T-helper 1 cell treated with Interleukin-12 subunit alpha and Interleukin-12 subunit beta and Interleukin-4 antibody, amounts not matched to agents 30 ng/mL and 1 ng/mL, for 36 hours (primary cell): ENCODE measurements at regions not wholly inside any gene's neighbourhood (a gene's known extent, or its start where the extent isn't known, plus 50 kb on each side); places are given as distances from the start of the nearest gene placed in this dataset.

Experiments
- intact Hi-C: fragments of 100-400 bp; cut with micrococcal nuclease; formaldehyde crosslinking; loops from one replicate; pipeline ENCODE4 v1.15.1; 2024

DNA sequence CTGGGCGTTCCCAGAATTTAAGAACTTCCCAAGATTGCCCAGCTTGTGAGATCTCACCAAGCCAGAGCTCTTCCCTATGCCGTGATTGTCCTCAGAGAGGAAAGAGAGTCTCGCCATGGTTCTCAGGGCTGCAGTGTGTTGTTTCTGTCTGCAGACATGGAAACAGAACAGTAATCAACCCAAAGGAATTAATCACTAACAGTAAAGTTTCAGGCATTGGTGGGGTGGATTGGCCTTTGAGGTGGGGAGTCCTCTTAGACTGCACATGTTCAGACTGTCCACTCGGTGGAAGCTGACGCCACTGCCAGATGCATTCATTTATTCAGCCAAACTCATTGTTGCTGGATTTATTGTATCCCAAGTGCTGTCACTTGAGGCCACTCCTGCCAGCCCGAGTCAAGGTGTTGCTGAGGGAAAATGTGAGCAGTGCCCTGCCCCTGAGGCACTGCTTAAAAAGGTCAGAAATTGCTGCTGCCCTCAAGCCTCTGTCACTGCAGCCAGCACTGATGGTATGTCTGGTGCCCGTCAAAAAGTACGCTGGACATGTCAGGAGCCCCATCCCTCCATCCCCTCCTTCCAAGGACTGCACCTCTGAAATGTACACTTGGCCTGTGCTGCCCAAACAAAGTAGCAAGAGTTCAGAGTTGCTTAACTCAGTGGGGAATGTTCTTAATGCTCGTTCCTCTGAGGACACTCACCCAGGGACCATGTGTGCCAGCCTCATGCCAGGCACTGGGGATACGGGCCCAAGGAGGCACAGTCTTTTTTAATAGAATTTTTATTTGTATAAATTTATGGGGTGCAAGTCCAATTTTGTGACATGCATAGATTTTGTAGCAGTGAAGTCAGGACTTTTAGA lies 201.0 kb downstream of the GLI2 start:
- intact Hi-C loops: no loop called here

DNA sequence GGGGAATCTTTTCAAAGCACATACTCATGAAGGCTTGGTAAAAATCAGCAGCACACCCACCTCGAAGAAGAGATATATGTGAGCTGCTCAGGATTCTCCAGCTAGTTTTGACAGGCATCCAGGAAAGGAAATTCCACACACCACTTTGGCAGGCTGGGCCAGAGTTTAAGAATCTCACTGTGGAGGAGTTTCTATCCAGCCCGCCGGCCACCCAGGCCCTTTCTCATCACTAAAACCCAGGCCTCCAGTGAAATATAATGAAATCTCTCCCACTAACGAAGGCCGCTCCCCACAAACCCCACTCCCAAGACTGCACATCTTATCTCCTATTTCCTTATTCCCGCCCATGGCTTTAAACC lies 202.0 kb downstream of the GLI2 start:
- intact Hi-C loops: no loop called here

DNA sequence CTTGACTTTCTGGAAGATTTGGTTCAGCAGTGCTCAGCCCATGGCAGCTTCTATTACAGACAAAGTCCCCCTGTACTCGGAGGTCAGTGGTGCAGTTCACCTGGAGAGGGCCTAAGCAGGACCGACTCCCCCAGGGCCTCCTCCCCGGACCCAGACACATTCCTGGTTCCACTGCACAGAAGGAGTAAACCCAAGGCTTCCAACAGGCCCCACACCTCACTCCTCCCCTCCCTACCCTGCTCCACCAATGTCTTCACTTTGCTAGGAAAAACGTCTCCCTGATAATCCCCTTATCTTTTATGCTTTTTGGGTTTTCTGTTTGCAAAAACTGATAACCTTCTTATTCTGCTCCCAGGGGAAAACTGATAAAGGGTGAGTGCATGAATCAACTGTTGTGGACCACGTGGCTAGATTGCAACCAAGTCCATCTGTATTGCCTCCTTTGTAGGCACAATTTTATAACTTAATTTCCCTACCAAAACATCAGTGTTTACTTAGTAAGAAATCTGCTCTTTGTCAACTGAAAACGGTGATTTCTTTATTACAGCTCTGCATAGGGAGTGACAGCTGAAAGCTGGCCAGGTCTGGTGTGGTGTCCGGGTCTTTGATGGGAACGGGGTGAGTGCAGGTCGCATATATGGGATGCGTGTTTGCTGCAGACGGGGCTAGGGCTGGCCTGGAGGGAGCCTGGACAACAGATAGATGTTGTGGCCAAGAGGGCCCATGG lies 202.5 kb downstream of the GLI2 start:
- intact Hi-C loops: no loop called here

DNA sequence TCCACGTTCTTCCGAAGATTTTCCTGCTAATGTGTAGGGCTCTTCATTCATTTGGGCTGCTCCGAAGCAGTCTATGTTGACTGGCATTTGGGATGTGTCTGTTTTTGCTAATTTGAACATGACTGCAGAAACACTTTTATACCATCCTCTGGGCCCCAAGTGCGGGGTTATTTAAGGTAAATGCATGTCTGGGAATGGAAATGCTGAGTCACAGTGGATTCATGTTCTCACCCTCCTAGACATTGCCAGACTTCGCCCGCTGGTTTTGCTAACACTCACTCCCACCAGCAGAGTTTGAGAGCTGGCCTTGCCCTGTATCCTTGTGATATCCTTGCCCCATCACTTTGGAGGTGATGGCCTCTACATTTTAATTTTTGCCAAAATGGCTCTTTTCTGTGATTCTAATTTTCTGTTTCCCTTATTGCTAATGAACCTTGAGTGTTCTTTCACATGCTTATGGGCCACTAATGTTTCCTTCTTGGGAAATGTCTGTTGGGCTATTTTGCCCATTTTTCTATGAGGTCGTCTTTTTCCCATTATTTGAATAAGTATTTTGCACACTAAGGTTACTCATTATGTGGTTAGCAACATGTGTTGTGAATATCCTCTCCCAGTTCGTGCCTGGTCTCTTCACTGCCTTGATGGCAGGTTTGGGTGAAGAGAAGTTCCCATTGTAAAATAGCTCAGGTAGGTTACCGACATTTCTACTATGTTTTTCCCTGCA lies 204.1 kb downstream of the GLI2 start:
- intact Hi-C loops: no loop called here

DNA sequence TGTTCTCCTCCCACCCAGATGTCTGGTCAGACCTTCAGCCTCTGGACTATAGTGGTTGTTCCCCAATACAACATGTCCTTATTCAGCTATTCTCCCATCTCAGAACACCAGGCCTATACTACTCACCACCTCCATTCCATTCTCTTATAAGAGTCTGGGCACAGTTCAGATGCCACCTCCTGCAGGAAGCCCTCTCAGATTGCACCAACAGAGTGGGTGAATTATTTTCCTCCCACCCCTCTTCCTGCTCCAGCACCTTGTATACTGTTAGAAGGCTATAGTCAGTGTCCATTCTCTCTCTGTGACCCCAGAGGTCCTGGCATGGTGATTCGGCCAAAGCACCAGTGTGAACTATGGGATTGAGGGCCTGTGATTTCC lies 204.6 kb downstream of the GLI2 start:
- intact Hi-C loops: no loop called here

DNA sequence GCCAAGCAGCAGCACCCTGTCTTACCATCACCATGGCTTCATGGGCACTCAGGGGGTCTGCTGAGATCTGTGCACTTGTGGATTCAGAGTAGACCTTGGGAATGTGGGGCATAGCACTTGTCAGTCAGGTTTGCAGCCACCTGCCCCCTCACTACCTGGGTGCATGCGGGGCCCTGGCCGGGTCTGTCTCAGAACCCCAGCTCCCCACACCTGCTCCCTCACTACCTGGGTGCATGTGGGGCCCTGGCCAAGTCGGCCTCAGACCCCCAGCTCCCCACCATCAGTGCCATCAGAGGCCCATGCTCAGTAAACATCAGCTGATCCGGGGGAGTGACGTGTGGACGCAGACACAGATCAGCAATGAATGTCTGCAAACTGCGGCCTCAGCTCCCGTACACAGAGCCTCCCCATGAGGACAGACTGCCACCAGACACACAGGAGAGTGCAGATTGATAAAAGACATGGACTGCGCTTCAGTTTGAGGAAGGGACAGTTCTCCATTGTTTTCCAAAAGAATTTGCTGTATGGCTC lies 205.1 kb downstream of the GLI2 start:
- intact Hi-C loops: no loop called here

DNA sequence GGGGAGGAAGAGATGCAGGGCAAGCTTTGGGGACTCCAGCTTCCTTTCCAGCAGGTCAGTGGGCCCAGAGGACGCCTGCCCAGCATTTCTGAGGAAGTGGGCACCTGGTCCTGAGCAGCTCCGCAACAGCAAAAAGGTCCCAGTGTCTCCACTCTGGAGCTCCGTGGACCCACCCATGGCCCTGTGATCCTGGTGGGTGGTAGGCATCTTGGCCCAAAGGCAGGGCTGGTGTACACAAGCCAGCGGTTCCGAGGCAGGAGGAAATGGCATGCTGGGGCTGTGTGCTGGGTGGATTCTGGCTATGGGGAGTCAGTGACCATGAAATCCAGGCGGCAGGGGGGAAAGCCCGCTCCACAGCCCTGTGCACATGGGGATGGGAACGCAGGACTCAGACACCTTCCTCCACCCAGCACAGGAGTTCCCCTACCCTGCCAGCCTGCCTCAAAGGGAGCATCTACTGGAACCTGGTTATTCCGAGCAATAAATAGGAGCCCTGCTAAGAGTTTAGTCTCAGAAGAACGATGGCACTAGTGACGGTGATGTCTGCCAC lies 206.0 kb downstream of the GLI2 start:
- intact Hi-C loops: no loop called here

DNA sequence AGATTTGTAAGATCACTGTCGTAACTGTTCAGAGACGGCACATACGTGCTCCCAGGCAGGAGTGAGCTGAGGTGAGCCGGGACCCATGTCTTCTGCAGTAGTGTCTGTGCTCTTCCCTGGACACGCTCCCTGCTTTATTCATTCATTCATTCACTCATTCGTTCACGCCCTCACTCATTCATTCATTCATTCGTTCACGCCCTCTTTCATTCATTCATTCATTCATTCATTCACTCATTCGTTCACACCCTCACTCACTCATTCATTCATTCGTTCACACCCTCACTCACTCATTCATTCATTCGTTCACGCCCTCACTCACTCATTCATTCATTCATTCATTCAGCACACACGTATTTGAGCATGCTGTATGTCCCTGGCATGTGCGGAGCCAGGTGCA lies 207.0 kb downstream of the GLI2 start:
- intact Hi-C loops: no loop called here

DNA sequence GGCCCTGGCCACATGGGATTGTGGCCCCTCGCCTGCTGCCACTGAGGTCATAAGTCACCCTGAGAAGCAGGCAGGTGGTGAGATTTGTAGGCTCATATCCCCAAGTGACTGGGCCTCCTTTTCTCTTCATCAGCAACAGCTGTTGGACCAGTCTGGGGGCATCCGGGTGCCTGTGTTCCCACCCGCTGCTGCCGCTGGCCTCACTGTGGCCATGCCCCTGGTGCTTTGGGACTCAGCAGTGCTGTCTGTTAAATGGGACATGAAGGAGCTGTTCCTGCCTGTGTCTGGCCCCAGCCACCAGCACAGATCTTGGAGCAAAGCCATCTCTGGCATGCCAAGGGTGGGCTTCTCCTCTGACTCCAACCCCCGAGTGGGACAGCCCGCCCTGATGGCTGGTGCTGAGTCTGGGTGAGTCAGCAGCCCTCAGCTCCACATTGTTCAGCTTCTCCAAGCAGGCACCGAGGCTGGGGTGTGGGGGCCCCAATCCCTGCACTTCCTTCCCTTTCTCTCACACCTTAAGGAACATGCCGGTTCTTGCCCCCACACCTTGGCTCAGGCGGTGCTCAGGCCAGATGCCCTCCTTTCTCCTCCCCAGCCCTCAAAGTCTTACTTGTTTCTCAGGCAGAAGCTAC lies 207.9 kb downstream of the GLI2 start:
- intact Hi-C loops: no loop called here

DNA sequence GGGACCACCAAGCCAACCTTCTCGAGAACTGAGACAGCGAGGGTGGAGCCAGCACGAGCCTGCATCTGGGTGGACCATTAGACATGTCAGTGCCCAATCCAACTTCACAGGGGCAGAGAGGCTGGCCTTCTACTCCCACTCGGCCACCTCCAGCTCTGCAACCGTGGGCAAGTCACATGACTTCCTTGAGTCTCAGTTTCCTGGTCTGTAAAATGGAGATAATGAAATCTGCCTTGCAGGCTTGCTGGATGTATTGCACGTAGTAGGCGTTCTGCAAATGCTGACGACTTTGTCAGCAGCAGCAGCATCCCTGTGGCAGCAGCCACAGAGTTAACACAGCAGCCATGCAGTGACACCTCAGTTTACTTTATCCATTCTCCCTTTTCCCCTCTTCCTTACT lies 208.9 kb downstream of the GLI2 start:
- intact Hi-C loops: no loop called here

DNA sequence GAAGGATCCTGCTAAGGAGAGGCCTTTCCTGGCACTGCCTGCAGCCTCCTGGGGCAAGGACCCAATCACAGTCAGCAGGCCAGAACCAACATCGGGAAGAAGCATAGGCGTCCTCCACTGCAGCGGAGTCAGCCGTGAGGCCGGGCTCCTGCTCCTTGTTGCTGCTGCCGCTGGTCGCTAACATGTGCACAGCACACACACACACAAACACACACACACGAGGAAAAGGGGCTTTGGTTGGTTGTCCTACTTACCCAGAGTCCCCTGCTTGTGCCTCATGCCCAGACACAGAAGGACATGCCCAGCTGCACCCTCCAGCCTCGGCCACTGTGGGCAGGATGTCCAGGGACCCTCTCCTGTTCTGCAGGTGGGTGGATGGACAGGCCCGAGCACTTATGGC lies 209.4 kb downstream of the GLI2 start:
- intact Hi-C loops: no loop called here

DNA sequence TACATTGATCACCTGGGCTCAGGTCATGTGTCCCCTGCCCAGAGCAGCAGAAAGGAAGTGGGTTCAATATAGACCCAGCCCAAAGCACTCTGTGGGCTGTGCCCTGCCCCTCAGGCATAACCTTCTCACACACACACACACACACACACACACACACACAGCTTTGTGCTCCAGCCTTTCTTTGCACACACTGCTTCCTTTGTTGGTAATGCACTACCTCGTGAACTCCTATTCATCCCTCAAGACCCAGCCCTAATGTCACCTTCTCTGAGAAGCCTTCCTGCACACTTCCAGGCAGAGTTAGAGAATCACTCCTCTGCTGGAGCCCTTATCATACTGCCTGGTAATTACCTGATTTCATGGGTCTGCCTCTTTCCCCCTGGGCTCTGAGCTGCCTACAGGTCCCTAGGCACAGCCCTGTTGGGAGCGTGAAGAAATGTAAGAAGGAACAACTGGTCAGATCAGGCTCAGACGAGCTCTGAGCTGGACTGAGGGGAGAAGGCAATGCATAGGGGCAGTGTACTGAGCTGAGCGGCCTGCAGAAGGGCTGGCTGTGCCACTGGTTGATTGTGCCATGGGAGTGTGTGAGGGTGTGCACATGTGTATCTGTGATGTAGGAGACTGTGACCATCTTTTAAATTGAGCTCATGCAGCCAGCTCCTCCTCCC lies 210.3 kb downstream of the GLI2 start:
- intact Hi-C loops: no loop called here

DNA sequence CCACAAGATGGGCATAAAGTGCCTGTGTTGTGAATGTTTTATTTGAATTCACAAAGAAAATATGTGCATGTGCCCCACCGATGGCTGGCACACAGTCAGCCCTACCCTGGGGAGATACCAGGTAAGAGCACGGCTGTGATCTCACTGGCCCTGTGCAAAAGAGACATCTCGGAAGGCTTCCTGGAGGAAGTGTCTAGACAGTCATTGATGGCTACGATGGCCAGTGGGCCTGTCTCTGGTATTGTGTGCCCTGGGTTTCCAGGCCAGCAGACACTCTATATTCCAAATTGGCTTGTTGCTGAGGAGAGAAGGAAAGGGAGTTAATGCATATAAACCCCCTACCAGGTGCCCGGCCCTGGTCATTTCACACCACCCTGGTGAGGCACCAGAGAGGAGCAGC lies 211.7 kb downstream of the GLI2 start:
- intact Hi-C loops: no loop called here

DNA sequence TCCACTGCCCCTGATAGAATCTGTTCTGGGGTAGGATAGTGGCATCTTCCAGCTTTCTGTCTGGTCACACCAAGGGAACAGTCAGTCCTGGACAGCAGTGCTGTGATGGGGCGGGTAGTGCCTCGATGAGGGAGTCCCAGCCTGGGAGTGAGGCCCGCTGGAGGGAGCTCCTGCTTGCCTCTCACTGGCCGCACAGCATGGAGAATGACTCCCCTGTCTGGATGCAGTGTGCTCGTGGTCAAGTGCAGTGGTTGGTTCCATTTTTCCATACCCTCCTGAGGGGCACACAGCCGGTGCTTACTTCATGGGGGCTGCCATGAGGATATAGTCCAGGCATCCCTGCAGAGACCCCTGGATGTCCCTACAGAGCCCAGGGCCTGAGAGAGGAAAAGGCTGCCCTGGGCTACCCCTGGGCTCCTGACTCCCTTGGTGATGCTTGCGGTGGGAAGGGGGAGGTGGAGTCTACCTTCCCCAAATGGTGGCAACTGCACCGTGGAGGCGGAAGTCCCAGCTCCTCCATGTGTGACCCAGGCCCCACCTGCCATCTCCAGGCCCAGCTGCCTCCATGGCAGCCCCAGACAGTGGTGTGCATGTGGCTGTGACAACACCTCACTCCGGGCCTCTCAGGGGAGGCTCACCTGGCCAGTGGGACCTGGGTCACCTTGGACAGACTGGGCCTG lies 212.5 kb downstream of the GLI2 start:
- intact Hi-C loops: no loop called here

DNA sequence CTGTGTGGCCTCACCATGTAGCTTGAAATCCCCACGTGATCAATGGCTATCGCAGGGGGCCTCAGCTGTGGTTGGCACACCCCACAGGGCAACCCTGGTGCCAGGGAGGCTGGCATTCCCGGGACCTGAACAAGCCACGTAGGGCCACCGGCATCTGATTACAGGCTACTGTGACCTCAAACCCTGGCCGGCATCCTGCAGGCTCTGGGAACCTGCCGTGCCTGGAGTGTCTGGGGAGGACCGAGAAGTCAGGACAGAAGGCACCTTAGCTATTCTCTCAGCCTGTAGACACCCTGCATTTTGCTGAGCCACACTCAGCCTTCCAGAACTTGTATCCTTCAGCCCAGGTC lies 213.0 kb downstream of the GLI2 start:
- intact Hi-C loops: loop anchor here (1.0 kb wide), 1 partner anchor 253 kb away; no protein-coding TSS in a partner anchor

DNA sequence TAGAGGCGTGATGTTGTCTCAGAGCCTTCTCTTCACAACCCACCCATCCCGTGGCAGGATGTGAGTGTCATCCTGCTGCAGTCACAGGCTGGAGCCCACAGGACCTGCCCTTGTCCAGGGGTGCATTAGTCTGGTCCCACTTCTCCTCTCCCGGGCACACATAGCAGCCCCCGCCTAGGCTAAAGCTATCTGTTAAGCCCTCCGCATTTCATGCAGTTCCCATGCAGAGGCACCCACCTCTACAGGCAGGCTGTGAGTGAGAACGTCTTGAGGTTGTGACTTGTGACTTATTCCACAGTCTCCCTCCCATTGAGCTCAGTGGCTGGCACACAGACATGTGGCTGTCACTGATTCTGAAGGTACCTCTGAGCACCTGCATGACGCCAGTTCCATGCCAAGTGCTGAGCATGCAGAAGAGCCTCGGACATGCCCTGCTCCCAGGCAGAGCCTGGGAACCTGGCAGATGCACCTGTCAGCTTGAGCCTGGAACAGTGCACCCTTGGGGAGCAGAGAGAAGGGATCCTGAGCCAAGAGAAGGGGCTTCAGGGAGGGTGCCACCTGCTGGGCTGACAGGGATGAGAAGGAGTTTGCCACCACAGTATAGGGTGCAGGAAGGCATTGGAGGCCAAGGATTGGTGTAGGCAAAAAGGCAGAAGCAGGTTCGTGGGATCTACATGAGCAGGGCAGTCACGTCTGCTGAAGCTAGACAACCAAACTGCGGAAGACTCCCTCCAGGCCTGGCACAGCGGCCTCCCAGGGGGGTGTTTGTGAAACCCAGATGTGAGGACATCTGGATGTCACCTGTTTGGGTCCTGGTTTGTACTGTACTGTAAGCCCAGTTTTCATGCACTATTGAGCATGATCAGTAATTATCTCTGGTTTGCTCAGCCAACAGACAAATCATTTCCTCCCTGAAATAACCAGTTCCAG lies 213.6 kb downstream of the GLI2 start:
- intact Hi-C loops: loop anchor here (1.0 kb wide), 1 partner anchor 254 kb away; no protein-coding TSS in a partner anchor

DNA sequence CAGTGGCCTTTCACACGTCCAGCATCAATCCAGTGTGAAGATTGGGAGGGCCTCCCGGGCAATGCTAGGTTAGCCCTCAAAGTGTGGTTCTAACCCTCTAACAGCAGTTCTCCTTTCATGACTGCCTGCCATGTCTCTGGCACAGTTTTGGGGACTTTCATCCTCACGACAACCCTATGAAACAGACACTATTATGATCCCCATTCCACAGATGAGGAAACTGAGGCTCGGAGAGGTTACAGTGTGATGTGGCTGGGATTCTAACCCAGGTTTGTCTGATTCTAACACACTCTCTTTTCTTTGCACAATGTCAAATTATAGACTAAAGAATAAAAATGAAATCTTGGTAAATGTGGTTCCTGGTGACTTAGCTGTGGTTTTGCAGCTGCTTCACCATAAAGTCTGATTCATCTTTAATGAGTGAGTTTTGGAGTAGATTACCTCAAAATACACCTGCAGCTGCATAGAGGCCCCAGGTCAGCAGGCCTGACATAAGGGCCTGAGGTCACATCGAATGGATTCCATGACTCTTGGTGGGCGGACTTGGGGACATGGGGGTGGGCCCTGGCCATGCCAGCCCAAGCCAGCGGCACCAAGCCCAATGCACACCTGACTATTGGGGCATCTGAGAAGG lies 214.4 kb downstream of the GLI2 start:
- intact Hi-C loops: loop anchor here (1.0 kb wide), 1 partner anchor 255 kb away; no protein-coding TSS in a partner anchor

DNA sequence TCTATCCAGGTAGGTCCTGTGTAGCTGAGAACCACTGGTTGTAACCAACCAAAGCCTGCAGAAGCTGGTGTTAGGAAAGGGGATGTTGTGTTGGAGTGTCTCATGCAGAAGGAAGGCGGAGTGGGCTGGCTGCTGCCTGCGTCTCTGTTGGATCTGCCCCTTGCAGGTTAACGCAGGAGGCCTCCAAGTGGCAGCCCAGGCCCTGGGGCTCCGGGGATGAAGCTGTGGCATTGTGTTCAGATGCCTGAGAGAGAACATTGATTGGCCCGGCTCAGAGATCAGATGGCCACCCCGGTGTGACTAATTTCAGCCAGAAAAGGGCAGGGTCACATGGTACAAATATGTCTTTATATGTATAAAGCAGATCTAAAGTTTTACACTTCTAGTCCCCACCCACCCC lies 216.0 kb downstream of the GLI2 start:
- intact Hi-C loops: no loop called here
